Testis (tissue), 2 donors: ENCODE measurements at regions not wholly inside any gene's neighbourhood (a gene's known extent, or its start where the extent isn't known, plus 50 kb on each side); places are given as distances from the start of the nearest gene placed in this dataset.

ENCODE experiments used
- DNase-seq: peaks from one replicate; pipeline ENCODE4 v3.0.0-alpha.2; 2019
- H3K27ac ChIP-seq, 2 donors: fragments of 200-600 bp; sonication (generic); one replicate each; pipeline ENCODE4 v1.5.1; 2019
- H3K27me3 ChIP-seq: fragments of 200-600 bp; sonication (generic); one replicate; pipeline ENCODE4 v1.5.1; 2019
- H3K36me3 ChIP-seq: fragments of 200-600 bp; sonication (generic); one replicate; pipeline ENCODE4 v1.5.1; 2017; ENCODE audit warnings: low read depth; ENCODE audit errors: missing control alignments
- H3K4me1 ChIP-seq: fragments of 200-600 bp; sonication (generic); one replicate; pipeline ENCODE4 v1.5.1; 2019
- H3K4me3 ChIP-seq, 2 donors: fragments of 200-600 bp; sonication (generic); one replicate each; pipeline ENCODE4 v1.5.1; 2017 to 2019
- H3K9me3 ChIP-seq: fragments of 200-600 bp; sonication (generic); one replicate; pipeline ENCODE4 v1.5.1; 2017
- CTCF ChIP-seq, 3 experiments: fragments of 450-650 bp in 2 of 3; fragments of 200-600 bp in 1 of 3; sonication (generic) in 1 of 3; IDR thresholded peaks; one replicate each; pipeline ENCODE4 v1.5.1; 2016 to 2019; ENCODE audit warnings: antibody characterized with exemption in 3 of 3, mild to moderate bottlenecking in 2 of 3, moderate library complexity in 1 of 3
- POLR2A ChIP-seq: fragments of 450-650 bp; IDR thresholded peaks from one replicate; pipeline ENCODE4 v1.6.1; 2017; ENCODE audit warnings: antibody characterized with exemption, mild to moderate bottlenecking, moderate library complexity
- WGBS, 2 donors: methylation state at CpG; one replicate each; pipeline ENCODE4 v1.1.5; 2018; 5-methylcytosine and 5-hydroxymethylcytosine counted together
- intact Hi-C: fragments of 100-400 bp; cut with DNase I; formaldehyde crosslinking; loops from one replicate; pipeline ENCODE4 v1.15.1; 2023; ENCODE audit warnings: low total_unique reads

GRCh38 chr10:15457382-15457781 lies 86.3 kb upstream of the FAM171A1 start:
- Histone ChIP-seq H3K4me3 (no peak overlapping the region), H3K4me1 (no peaks in the 10 kb centered on the region), H3K36me3 (no peaks in the 10 kb centered on the region), H3K27me3 (no peaks in the 10 kb centered on the region), H3K9me3 (no peaks in the 10 kb centered on the region), H3K27ac (no peak overlapping the region)
- 95 to 100% methylated on average over 5 of the region's 5 CpGs for WGBS, 2 donors
- DNase-seq: no peak
- intact Hi-C loops: no loop called here
- TF ChIP-seq POLR2A (no peak), CTCF (IDR thresholded peaks at IDR 0.05) (no peak)

GRCh38 chr10:15455456-15455855 lies 84.4 kb upstream of the FAM171A1 start:
- Histone ChIP-seq H3K9me3 (no peaks in the 10 kb centered on the region), H3K36me3 (no peaks in the 10 kb centered on the region), H3K27ac (no peak overlapping the region), H3K27me3 (no peaks in the 10 kb centered on the region), H3K4me3 (no peak overlapping the region), H3K4me1 (no peaks in the 10 kb centered on the region)
- no peak for TF ChIP-seq CTCF (IDR thresholded peaks at IDR 0.05)
- TF ChIP-seq POLR2A: no peak
- DNase-seq: no peak
- intact Hi-C loops: no loop called here

GRCh38 chr10:15453926-15454325 lies 82.8 kb upstream of the FAM171A1 start:
- H3K4me1 ChIP-seq: peaks cover 6% of the 10 kb centered on the region
- TF ChIP-seq CTCF (IDR thresholded peaks at IDR 0.05) (no peak), POLR2A (no peak)
- H3K27me3 ChIP-seq: no peaks in the 10 kb centered on the region
- no peaks in the 10 kb centered on the region for H3K9me3 ChIP-seq
- WGBS, 2 donors: 72 to 86% methylated on average over 3 of the region's 3 CpGs
- intact Hi-C loops: no loop called here
- H3K36me3 ChIP-seq: no peaks in the 10 kb centered on the region
- no peak for DNase-seq
- no peak overlapping the region for H3K4me3 ChIP-seq
- no peak overlapping the region for H3K27ac ChIP-seq

- no peak for TF ChIP-seq POLR2A
- TF ChIP-seq CTCF (IDR thresholded peaks at IDR 0.05): no peak
- Histone ChIP-seq H3K4me1 (peaks cover 6% of the 10 kb centered on the region), H3K9me3 (no peaks in the 10 kb centered on the region), H3K27ac (no peak overlapping the region), H3K27me3 (no peaks in the 10 kb centered on the region), H3K36me3 (no peaks in the 10 kb centered on the region), H3K4me3 (no peak overlapping the region)
- WGBS, 2 donors: 42 to 53% methylated on average over 5 of the region's 5 CpGs
- DNase-seq: no peak
- intact Hi-C loops: no loop called here
Measured at GRCh38 chr10:15453457-15453856, 82.4 kb upstream of the FAM171A1 start.

- H3K4me1 ChIP-seq: peaks cover 6% of the 10 kb centered on the region
- no peak for DNase-seq
- no peak overlapping the region for H3K4me3 ChIP-seq
- TF ChIP-seq CTCF (IDR thresholded peaks at IDR 0.05) (no peak), POLR2A (no peak)
- no peaks in the 10 kb centered on the region for H3K36me3 ChIP-seq
- no peak overlapping the region for H3K27ac ChIP-seq
- intact Hi-C loops: no loop called here
- WGBS, 2 donors: 92 to 95% methylated on average over 5 of the region's 5 CpGs
- H3K9me3 ChIP-seq: no peaks in the 10 kb centered on the region
- no peaks in the 10 kb centered on the region for H3K27me3 ChIP-seq
Measured at GRCh38 chr10:15452545-15452944, 81.5 kb upstream of the FAM171A1 start.
